DOHH2 (cell line): ENCODE measurements at regions not wholly inside any gene's neighbourhood (a gene's known extent, or its start where the extent isn't known, plus 50 kb on each side); places are given as distances from the start of the nearest gene placed in this dataset.

Experiments used
- H3F3A ChIP-seq: fragments of 200-600 bp; sonication (generic), shearing (Covaris generic); 2 replicates; pipeline ENCODE4 v1.6.0; 2016; ENCODE audit warnings: antibody characterized with exemption, mild to moderate bottlenecking; ENCODE audit not compliant: control insufficient read depth, insufficient read depth
- H3K27ac ChIP-seq: fragments of 200-600 bp; sonication (generic); 2 replicates; pipeline ENCODE4 v1.5.1; 2014; ENCODE audit warnings: low read depth, mild to moderate bottlenecking, low read length, moderate library complexity
- H3K27me3 ChIP-seq: fragments of 200-600 bp; sonication (generic); 2 replicates; pipeline ENCODE4 v1.6.1; 2014; ENCODE audit warnings: mild to moderate bottlenecking, low read length, mixed read lengths; ENCODE audit not compliant: control insufficient read depth
- H3K36me3 ChIP-seq: fragments of 200-600 bp; sonication (generic); 2 replicates; pipeline ENCODE4 v1.6.1; 2014; ENCODE audit warnings: mild to moderate bottlenecking, low read length, moderate library complexity, mixed read lengths; ENCODE audit not compliant: control insufficient read depth
- H3K4me1 ChIP-seq: fragments of 200-600 bp; sonication (generic); 2 replicates; pipeline ENCODE4 v1.6.1; 2014; ENCODE audit warnings: mild to moderate bottlenecking, low read length, mixed read lengths; ENCODE audit not compliant: control insufficient read depth
- H3K4me2 ChIP-seq: fragments of 200-600 bp; sonication (generic); 2 replicates; pipeline ENCODE4 v1.6.0; 2014; ENCODE audit warnings: mild to moderate bottlenecking, low read length, moderate library complexity
- H3K4me3 ChIP-seq: fragments of 200-600 bp; sonication (generic); 2 replicates; pipeline ENCODE4 v1.5.1; 2014; ENCODE audit warnings: mild to moderate bottlenecking, low read length, mixed read lengths
- H3K79me2 ChIP-seq: fragments of 200-600 bp; sonication (generic); 2 replicates; pipeline ENCODE4 v1.6.1; 2014; ENCODE audit warnings: mild to moderate bottlenecking, low read length, mixed read lengths; ENCODE audit not compliant: control insufficient read depth
- H3K9me2 ChIP-seq: fragments of 200-600 bp; sonication (generic); replicated peaks from 2 replicates; pipeline ENCODE4 v1.6.1; 2014; ENCODE audit warnings: mild to moderate bottlenecking, low read length, mixed read lengths; ENCODE audit not compliant: control insufficient read depth
- H3K9me3 ChIP-seq: fragments of 200-600 bp; sonication (generic); 2 replicates; pipeline ENCODE4 v1.6.1; 2014; ENCODE audit warnings: antibody characterized with exemption, low read length, mixed read lengths; ENCODE audit not compliant: control insufficient read depth, insufficient read depth
- H4K20me1 ChIP-seq: fragments of 200-600 bp; sonication (generic); 2 replicates; pipeline ENCODE4 v1.6.0; 2014; ENCODE audit warnings: low read depth, mild to moderate bottlenecking, antibody characterized with exemption, low read length, moderate library complexity; ENCODE audit not compliant: control insufficient read depth, insufficient read depth
- CTCF ChIP-seq: fragments of 200-600 bp; sonication (generic); IDR thresholded peaks from one replicate; pipeline ENCODE4 v1.5.1; 2014; ENCODE audit warnings: antibody characterized with exemption, mild to moderate bottlenecking, low read depth, low read length; ENCODE audit not compliant: poor library complexity, severe bottlenecking
- EZH2phosphoT487 ChIP-seq: fragments of 200-600 bp; sonication (generic); IDR thresholded peaks from 2 replicates; pipeline ENCODE4 v1.6.1; 2017; ENCODE audit warnings: borderline replicate concordance, mild to moderate bottlenecking, antibody characterized with exemption, low read length, moderate library complexity, mixed read lengths

GRCh38 chr6:43869792-43870659, 100.0 kb downstream of the VEGFA start:
- Histone ChIP-seq H3K27ac (no peak overlapping the region), H3K9me3 (no peaks in the 10 kb centered on the region), H3K9me2 (no peaks in the 10 kb centered on the region), H3K36me3 (no peaks in the 10 kb centered on the region), H3K79me2 (no peaks in the 10 kb centered on the region), H3F3A (no peaks in the 10 kb centered on the region), H3K27me3 (peaks cover 17% of the 10 kb centered on the region), H3K4me3 (no peak overlapping the region), H4K20me1 (no peaks in the 10 kb centered on the region), H3K4me1 (no peaks in the 10 kb centered on the region), H3K4me2 (no peak overlapping the region)
- no peak for TF ChIP-seq CTCF
- TF ChIP-seq EZH2phosphoT487 = no peak

- no peaks in the 10 kb centered on the region for H4K20me1 ChIP-seq
- no peaks in the 10 kb centered on the region for H3K36me3 ChIP-seq
- no peaks in the 10 kb centered on the region for H3F3A ChIP-seq
- H3K27ac ChIP-seq = no peak overlapping the region
- H3K9me3 ChIP-seq = no peaks in the 10 kb centered on the region
- peaks cover 16% of the 10 kb centered on the region for H3K27me3 ChIP-seq
- H3K4me1 ChIP-seq = no peaks in the 10 kb centered on the region
- H3K79me2 ChIP-seq = no peaks in the 10 kb centered on the region
- no peak overlapping the region for H3K4me3 ChIP-seq
- no peak overlapping the region for H3K4me2 ChIP-seq
- no peaks in the 10 kb centered on the region for H3K9me2 ChIP-seq
- TF ChIP-seq CTCF (no peak), EZH2phosphoT487 (no peak)
Measured at GRCh38 chr6:43869079-43869710, 99.2 kb downstream of the VEGFA start.

- H3K4me3 ChIP-seq = no peak overlapping the region
- H3K36me3 ChIP-seq = no peaks in the 10 kb centered on the region
- no peak overlapping the region for H3K4me2 ChIP-seq
- H3K27ac ChIP-seq = no peak overlapping the region
- H3K4me1 ChIP-seq = no peaks in the 10 kb centered on the region
- no peak for TF ChIP-seq EZH2phosphoT487
- no peak for TF ChIP-seq CTCF
- H3K9me3 ChIP-seq = no peaks in the 10 kb centered on the region
- no peaks in the 10 kb centered on the region for H4K20me1 ChIP-seq
- H3K27me3 ChIP-seq = peaks cover 14% of the 10 kb centered on the region
- no peaks in the 10 kb centered on the region for H3K79me2 ChIP-seq
- no peaks in the 10 kb centered on the region for H3K9me2 ChIP-seq
- H3F3A ChIP-seq = no peaks in the 10 kb centered on the region
Measured at GRCh38 chr6:43868467-43868866, 98.5 kb downstream of the VEGFA start.
